Astrocyte of the cerebellum (primary cell): ENCODE measurements at regions not wholly inside any gene's neighbourhood (a gene's known extent, or its start where the extent isn't known, plus 50 kb on each side); places are given as distances from the start of the nearest gene placed in this dataset.

Experiments used
- DNase-seq: peaks from one replicate; pipeline ENCODE4 v3.0.0-alpha.2; 2011; ENCODE audit warnings: low read depth
- H3K4me3 ChIP-seq: 2 replicates; pipeline ENCODE4 v1.5.1; 2011; ENCODE audit warnings: mild to moderate bottlenecking, low read depth, low read length, moderate library complexity
- CTCF ChIP-seq: IDR thresholded peaks from 2 replicates; pipeline ENCODE4 v1.5.1; 2012; ENCODE audit warnings: low read length, low read depth, moderate library complexity, mild to moderate bottlenecking; ENCODE audit errors: missing control alignments
- in situ Hi-C: cut with HindIII; loops from 2 replicates; pipeline ENCODE4 v1.10.0; 2017; ENCODE audit warnings: low sequenced_read_pairs

GRCh38 chr2:53473236-53473635 is 294.4 kb upstream of the CHAC2 start:
- no peak overlapping the region for H3K4me3 ChIP-seq
- no peak for DNase-seq
- in situ Hi-C loops, result no loop called here
- no peak for TF ChIP-seq CTCF

GRCh38 chr2:53467467-53468180 is 300.0 kb upstream of the CHAC2 start:
- in situ Hi-C loops, result no loop called here
- DNase-seq, result no peak
- H3K4me3 ChIP-seq, result no peak overlapping the region
- TF ChIP-seq CTCF, result no peak

- in situ Hi-C loops, result no loop called here
- TF ChIP-seq CTCF, result no peak
- no peak for DNase-seq
- H3K4me3 ChIP-seq, result no peak overlapping the region
These were observed 303.5 kb upstream of the CHAC2 start for GRCh38 chr2:53463806-53464726.

GRCh38 chr2:53460937-53461336 is 306.7 kb upstream of the CHAC2 start:
- in situ Hi-C loops, result no loop called here
- no peak for DNase-seq
- H3K4me3 ChIP-seq, result no peak overlapping the region
- no peak for TF ChIP-seq CTCF

- in situ Hi-C loops, result no loop called here
- no peak for TF ChIP-seq CTCF
- DNase-seq, result no peak
- no peak overlapping the region for H3K4me3 ChIP-seq
These were observed 307.3 kb upstream of the CHAC2 start for GRCh38 chr2:53460347-53460746.

- no peak overlapping the region for H3K4me3 ChIP-seq
- no peak for DNase-seq
- no peak for TF ChIP-seq CTCF
- in situ Hi-C loops, result no loop called here
These were observed 312.5 kb upstream of the CHAC2 start for GRCh38 chr2:53455094-53455493.
